ENCODE measurements at regions not wholly inside any gene's neighbourhood (a gene's known extent, or its start where the extent isn't known, plus 50 kb on each side); places are given as distances from the start of the nearest gene placed in this dataset.

DNA sequence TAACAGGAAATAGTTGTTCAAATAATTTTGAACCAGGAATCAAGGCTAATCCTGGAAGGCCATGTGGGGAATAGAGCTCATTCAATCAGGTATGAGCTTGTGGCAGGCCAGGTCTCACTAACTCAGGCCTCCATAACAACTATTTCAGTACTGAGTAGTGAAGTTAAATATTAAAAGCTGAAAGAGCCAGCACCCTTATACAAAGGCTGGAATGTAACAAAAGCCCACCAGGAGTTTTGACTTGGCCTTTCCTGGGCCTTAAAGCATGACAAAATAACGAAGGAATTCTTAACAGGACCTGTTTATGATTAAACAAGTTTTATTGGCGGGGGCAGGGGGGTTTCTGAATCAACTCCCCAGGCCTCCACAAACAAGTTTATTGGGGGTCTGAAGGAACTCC is 1146.7 kb downstream of the CDH9 start:
- no peak for TF ChIP-seq CTCF (IDR thresholded peaks at IDR 0.05)
- TF ChIP-seq POLR2A (IDR thresholded peaks at IDR 0.05): no peak

Measured in heart left ventricle (tissue), 13 donors.